ENCODE measurements at regions not wholly inside any gene's neighbourhood (a gene's known extent, or its start where the extent isn't known, plus 50 kb on each side); places are given as distances from the start of the nearest gene placed in this dataset.
"Not testable (repeated sequence)": the region's sequence is repeated elsewhere in the genome, so short reads cannot be mapped to it uniquely, and the experiment has no call there.

DNA sequence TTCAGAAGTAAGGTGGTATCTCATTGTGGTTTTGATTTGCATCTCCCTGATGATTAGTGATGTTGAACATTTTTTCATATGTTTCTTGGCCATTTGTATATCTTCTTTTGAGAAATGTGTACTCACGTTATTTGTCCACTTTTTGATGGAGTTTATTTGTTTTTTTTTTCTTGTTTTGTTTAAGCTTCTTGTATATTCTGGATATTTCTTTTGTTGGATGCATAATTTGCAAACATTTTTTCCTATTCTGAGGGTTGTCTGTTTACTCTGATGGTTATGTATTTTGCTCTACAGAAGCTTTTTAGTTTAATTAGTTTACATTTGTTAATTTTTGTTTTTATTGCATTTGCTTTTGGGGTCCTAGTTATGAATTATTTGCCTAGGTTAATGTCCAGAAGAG is 927.4 kb upstream of the LRFN5 start:
- DNase-seq, result no peak

GRCh38 chr14:40677206-40677605 is 929.5 kb upstream of the LRFN5 start:
- DNase-seq, result not testable (repeated sequence)

- no peak for DNase-seq
These were observed 932.2 kb upstream of the LRFN5 start for GRCh38 chr14:40674502-40674901.

GRCh38 chr14:40656311-40656710 is 950.4 kb upstream of the LRFN5 start:
- no peak for DNase-seq

- no peak for DNase-seq
These were observed 954.5 kb upstream of the LRFN5 start for GRCh38 chr14:40652089-40652691.

- DNase-seq, result no peak
These were observed 976.2 kb upstream of the LRFN5 start for GRCh38 chr14:40630471-40630870.

DNA sequence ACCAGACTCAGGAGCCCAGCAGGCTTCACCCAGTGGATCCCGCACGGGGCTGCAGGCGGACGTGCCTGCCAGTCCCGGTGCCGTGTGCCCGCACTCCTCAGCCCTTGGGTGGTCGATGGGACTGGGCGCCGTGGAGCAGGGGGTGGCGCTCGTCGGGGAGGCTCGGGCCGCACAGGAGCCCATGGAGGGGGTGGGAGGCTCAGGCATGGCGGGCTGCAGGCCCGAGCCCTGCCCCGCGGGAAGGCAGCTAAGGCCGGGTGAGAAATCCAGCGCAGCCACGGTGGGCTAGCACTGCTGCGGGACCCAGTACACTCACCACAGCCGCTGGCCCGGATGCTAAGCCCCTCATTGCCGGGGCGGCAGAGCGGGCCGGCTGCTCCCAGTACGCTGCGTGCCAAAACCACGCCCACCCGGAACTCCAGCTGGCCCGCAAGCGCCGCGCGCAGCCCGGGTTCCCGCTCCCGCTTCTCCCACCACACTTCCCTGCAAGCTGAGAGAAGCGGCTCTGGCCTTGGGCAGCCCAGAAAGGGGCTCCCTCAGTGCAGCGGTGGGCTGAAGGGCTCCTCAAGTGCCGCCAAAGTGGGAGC is 977.0 kb upstream of the LRFN5 start:
- DNase-seq, result not testable (repeated sequence)

DNA sequence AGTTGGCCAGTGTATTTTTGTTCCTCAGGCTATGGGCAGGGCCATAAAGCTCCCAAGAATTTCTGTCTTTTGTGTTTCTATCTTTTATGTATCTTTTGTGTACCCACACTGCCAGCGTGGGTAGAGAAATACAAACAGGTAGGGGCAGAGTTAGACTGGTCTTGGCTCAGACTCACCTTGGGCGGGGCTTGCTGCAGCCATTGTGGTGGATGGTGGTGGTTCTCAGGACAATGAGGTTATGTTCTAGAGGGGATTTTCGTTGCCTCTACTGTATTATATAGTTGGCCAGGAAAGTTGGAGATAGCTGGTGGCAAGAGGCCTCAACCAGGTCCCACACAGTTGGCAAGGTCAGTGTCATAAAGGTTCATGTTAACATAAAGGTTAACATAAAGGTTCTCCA is 977.5 kb upstream of the LRFN5 start:
- DNase-seq, result no peak

DNA sequence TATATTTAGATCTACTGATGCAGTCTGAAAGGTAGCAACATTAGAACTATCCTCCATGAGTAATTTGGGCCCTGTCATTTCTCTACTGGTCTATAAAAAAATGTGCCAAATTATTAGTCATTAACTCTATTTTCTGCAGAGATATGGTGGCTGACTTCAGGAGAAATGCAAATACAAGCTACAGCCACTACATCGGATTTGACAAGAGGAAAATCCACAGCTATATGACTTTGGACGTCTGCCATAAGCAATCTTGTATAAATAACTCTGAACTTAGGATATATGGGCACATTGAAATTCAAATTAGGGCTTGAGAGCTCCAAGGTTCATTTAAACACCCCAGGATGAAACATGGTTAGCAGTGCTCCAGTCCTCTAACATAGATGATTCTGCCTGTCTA is 983.0 kb upstream of the LRFN5 start:
- DNase-seq, result no peak

- DNase-seq, result no peak
These were observed 988.3 kb upstream of the LRFN5 start for GRCh38 chr14:40618225-40618898.

DNA sequence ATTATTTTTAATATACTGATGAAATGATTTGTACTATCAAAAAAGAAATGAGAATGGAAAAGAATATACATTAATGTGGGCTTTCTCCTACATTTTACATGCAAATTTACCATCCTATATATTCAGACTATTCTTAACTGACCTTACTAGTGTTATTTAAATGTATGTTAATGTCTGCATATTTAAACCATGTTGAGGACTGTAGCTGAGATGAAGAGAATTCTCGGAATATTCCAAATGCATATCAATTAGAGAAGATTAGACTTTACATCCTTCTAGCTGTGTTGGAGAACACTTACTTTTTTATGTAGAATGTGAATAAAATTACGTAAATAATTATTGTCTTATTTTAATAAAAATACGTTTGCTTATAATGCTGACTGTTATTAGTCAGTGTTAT is 990.1 kb upstream of the LRFN5 start:
- no peak for DNase-seq

DNA sequence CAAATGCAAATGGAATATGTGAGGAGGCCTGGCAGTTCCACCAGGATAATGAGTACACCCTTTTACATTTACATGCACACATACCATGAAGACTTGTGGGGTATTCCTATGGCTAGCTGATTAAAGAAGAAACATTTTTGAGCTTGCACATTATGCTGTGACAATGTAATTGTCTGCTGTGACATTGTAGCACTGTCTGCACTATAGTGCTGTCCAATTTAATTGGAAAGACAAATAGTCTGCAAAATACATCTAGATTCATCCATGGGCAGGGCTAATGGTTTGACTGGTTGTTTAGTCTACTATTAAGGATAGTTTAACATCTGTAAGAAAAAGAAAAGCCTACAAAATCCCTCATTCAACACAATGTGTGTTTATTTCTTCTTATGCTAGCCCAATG is 1005.6 kb upstream of the LRFN5 start:
- DNase-seq, result no peak

GRCh38 chr14:40599725-40600124 is 1007.0 kb upstream of the LRFN5 start:
- no peak for DNase-seq

- no peak for DNase-seq
These were observed 1025.4 kb upstream of the LRFN5 start for GRCh38 chr14:40581264-40581663.

DNA sequence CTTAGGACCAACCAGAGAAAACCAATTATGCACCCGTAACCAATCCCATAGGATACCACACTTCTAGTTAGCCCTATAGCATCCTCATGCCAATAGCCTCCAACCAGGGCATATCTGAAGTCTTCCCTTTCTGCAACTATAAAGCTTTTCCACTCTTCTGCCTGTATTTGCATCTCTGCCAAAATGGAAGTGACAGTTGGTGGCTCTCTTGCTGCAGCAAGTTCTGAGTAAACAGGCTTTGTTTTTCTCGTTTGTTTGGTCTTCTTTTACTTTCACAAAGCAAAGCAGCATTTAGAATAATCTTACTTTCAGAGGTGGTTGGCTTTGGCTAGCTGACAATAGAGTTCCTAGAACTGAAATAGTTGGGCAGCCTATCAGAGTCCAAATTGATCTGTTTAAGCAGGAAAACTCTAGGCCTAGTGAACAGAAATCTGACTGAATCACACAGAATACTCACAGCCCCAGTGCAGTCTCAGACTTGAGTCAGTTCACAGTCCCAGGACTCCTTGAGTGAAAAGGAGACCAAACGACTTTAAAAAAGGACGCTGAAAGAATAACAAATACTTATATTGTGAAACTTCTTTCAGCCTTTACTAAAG is 1029.7 kb upstream of the LRFN5 start:
- no peak for DNase-seq

GRCh38 chr14:40574780-40575179 is 1031.9 kb upstream of the LRFN5 start:
- DNase-seq, result no peak

- DNase-seq, result no peak
These were observed 1081.4 kb upstream of the LRFN5 start for GRCh38 chr14:40525314-40525713.

GRCh38 chr14:40523123-40523522 is 1083.6 kb upstream of the LRFN5 start:
- DNase-seq, result no peak

DNA sequence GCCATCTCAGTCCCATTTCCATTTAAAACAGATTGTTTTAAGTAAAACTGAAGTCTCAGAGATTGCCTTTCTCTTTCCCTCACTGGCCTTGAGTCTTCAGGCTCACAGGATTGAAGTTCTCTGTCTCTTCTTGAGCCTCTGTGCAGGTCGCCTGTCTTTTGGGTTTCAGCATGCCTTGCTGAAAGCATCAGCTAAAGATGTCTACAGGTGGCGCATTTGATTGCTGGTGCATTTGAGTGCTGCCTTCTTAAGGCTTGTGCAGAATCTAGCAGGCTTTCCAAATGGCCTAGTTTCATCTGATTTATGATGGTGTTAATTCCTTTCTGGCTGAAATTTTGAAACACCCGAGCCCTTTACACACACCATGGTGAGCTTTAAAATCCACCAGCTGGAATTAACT is 1062.2 kb upstream of the FBXO33 start:
- no peak for DNase-seq

DNA sequence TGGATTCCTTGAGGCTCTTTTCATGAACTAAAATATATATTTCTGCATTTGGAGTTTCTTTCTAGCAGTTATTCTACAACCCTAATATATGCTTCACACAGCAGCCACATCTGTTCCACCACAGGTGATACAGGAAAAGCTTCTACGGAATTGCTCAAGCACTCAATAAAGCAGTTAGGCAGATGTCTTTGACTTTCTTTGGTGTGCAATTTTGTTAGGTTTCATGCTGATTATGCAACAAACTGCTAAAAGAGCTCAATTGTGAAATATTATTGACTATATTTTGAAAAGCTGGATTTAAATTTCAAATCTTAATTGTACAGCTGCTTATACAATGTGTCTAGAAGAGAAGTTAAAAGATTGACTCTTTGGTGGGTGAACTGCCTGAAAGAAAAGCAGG is 1055.6 kb upstream of the FBXO33 start:
- DNase-seq, result no peak

DNA sequence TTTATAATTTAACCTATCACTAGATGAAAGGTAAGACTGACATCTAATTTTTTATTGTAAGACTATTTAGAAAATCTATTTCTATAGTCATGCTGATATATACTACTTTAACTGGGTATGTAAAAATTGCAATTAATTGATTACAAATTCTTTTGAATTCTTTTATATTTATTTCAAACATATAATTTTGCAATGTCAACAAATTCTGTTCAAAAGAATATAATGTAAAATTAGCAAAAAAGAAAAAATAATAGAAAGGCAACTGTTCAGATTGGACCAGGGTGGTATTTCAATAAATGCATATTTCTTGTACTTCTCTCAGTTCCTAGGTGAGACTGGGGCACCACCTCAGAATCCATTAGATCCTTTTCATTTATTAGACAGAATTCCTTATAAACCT is 1053.5 kb upstream of the FBXO33 start:
- DNase-seq, result no peak

GRCh38 chr14:40476005-40476404 is 1043.8 kb upstream of the FBXO33 start:
- no peak for DNase-seq

DNA sequence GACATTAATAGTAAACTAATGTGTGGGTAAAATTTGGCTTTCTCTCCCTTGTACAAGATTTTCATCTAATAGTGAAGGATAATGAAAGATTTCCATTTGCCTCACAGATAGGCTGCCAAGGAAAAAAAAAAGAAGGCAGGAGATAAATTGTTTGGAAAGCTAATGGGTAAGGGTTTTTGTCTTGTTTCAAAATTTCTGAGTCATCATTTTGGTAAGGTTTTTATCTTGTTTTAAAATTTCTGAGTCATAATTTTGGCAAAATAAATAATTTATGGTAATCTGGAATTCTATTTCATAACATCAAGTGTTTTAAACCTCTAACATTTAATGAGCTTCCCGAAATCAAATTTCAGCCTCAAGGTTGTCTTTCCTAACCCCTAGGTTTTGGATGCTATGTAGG is 1035.7 kb upstream of the FBXO33 start:
- DNase-seq, result no peak

DNA sequence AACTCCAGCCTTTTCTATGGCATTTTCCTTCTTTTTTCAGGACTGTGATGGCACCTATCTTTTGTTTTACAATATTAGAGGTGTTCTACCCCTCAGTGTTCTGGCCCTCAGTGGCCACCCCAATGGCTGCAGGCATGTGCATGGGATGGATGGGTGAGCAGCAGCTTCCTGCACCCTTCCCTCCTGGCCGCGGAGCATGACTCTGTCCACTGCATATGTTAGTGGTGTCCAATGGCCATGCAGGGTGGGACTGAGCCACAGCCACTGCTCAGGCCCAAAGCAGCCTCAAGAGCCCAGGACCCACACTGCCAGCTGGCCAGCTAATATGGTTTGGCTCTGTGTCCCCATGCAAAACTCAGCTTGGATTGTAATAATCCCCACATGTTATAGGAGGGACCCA is 1032.3 kb upstream of the FBXO33 start:
- no peak for DNase-seq
